Mammary epithelial cell (primary cell): ENCODE measurements at regions not wholly inside any gene's neighbourhood (a gene's known extent, or its start where the extent isn't known, plus 50 kb on each side); places are given as distances from the start of the nearest gene placed in this dataset.

Experiments
- CTCF ChIP-seq, 2 donors: IDR thresholded peaks in 1 of 2; conservative IDR thresholded peaks in 1 of 2; 2 replicates each; pipeline ENCODE4 v1.5.1; 2011 to 2012; ENCODE audit warnings: inconsistent platforms in 2 of 2, low read length in 2 of 2, mild to moderate bottlenecking in 2 of 2, control low read depth in 1 of 2, low read depth in 1 of 2; ENCODE audit not compliant: insufficient read depth in 1 of 2; ENCODE audit errors: extremely low read depth in 1 of 2
- EZH2 ChIP-seq: IDR thresholded peaks from 2 replicates; pipeline ENCODE4 v1.6.1; 2012; ENCODE audit warnings: low read length, inconsistent platforms, borderline replicate concordance

GRCh38 chr14:38669027-38669426 is 413.1 kb upstream of the CLEC14A start:
- TF ChIP-seq CTCF (conservative IDR thresholded peaks at IDR 0.05 in 1 of 2, IDR thresholded peaks at IDR 0.05 in 1 of 2; ENCODE audit: extremely low read depth in 1 of 2, insufficient read depth in 1 of 2, low read depth in 1 of 2, low read length in 2 of 2): no peak
- TF ChIP-seq EZH2: no peak
